IMR-90 (cell line): ENCODE measurements at regions not wholly inside any gene's neighbourhood (a gene's known extent, or its start where the extent isn't known, plus 50 kb on each side); places are given as distances from the start of the nearest gene placed in this dataset.

ENCODE experiments used
- ATAC-seq: fragments of 200-7000 bp; cut with Tn5 transposase; 2 replicates; pipeline ENCODE4 v1.9.1; 2020; ENCODE audit warnings: low read depth, mild to moderate bottlenecking, moderate library complexity
- BruUV-seq: library from RNA; stranded (reverse); fragments of 400-500 nt; replicated peaks from 2 replicates; lab custom pipeline; 2021; lab: Mats Ljungman, UMichigan
- CTCF ChIA-PET: fragments of 300-600 bp; formaldehyde crosslinking; extraction: SDS; loops from one replicate; lab custom pipeline; 2021; ENCODE audit warnings: antibody characterized with exemption; lab: Yijun Ruan, JAX
- POLR2A ChIA-PET: fragments of 300-600 bp; sonication (Branson Sonifier 250); formaldehyde crosslinking; loops from one replicate; lab custom pipeline; 2022; ENCODE audit warnings: antibody characterized with exemption; ENCODE audit not compliant: unreplicated experiment; lab: Charles Lee
- DNase-seq: peaks from one replicate; pipeline ENCODE4 v3.0.0; 2013
- H2AFZ ChIP-seq: replicated peaks from 2 replicates; pipeline ENCODE3; 2013; ENCODE audit warnings: low read length, mild to moderate bottlenecking; ENCODE audit not compliant: poor library complexity
- H2AK5ac ChIP-seq: 2 replicates; pipeline ENCODE4 v1.6.1; 2013; ENCODE audit warnings: low read depth, low read length, inconsistent platforms
- H2AK9ac ChIP-seq: replicated peaks from 2 replicates; pipeline ENCODE3; 2013; ENCODE audit warnings: mild to moderate bottlenecking, low read depth, low read length, moderate library complexity; ENCODE audit not compliant: poor library complexity
- H2BK120ac ChIP-seq: 2 replicates; pipeline ENCODE4 v1.6.1; 2013; ENCODE audit warnings: low read depth, low read length, inconsistent platforms
- H2BK15ac ChIP-seq: 3 replicates; pipeline ENCODE4 v1.6.1; 2013; ENCODE audit warnings: low read depth, low read length, inconsistent platforms
- H2BK20ac ChIP-seq: 2 replicates; pipeline ENCODE4 v1.6.1; 2013; ENCODE audit warnings: low read depth, mild to moderate bottlenecking, inconsistent platforms, low read length, moderate library complexity
- H2BK5ac ChIP-seq: 2 replicates; pipeline ENCODE4 v1.6.1; 2013; ENCODE audit warnings: mild to moderate bottlenecking, low read depth, low read length, inconsistent platforms; ENCODE audit not compliant: poor library complexity, severe bottlenecking
- H3K14ac ChIP-seq: replicated peaks from 2 replicates; pipeline ENCODE4 v1.6.1; 2013; ENCODE audit warnings: low read depth, low read length, inconsistent platforms
- H3K18ac ChIP-seq: 2 replicates; pipeline ENCODE4 v1.6.1; 2013; ENCODE audit warnings: low read depth, low read length, control low read depth
- H3K23ac ChIP-seq: 2 replicates; pipeline ENCODE4 v1.6.1; 2013; ENCODE audit warnings: low read depth, low read length, inconsistent platforms
- H3K27ac ChIP-seq: 2 replicates; pipeline ENCODE4 v1.5.1; 2013; ENCODE audit warnings: mild to moderate bottlenecking, control low read depth, low read length; ENCODE audit not compliant: insufficient read depth
- H3K27me3 ChIP-seq: 2 replicates; pipeline ENCODE4 v1.6.1; 2013; ENCODE audit warnings: low read length; ENCODE audit not compliant: control insufficient read depth, insufficient read depth
- H3K36me3 ChIP-seq: 2 replicates; pipeline ENCODE4 v1.6.1; 2013; ENCODE audit warnings: low read length, mixed read lengths; ENCODE audit not compliant: control insufficient read depth, insufficient read depth
- H3K4ac ChIP-seq: 2 replicates; pipeline ENCODE4 v1.6.1; 2013; ENCODE audit warnings: low read depth, low read length, inconsistent platforms
- H3K4me1 ChIP-seq: 2 replicates; pipeline ENCODE4 v1.6.1; 2013; ENCODE audit warnings: low read length, mixed read lengths; ENCODE audit not compliant: control insufficient read depth, insufficient read depth
- H3K4me2 ChIP-seq: 2 replicates; pipeline ENCODE4 v1.6.1; 2013; ENCODE audit warnings: low read depth, mild to moderate bottlenecking, control low read depth, low read length, moderate library complexity
- H3K4me3 ChIP-seq: 2 replicates; pipeline ENCODE4 v1.5.1; 2013; ENCODE audit warnings: low read depth, mild to moderate bottlenecking, control low read depth, low read length, moderate library complexity; ENCODE audit not compliant: insufficient read depth
- H3K56ac ChIP-seq: 2 replicates; pipeline ENCODE4 v1.6.1; 2013; ENCODE audit warnings: low read length, inconsistent platforms; ENCODE audit not compliant: insufficient read depth; ENCODE audit errors: extremely low read depth
- H3K79me1 ChIP-seq, 2 experiments: 2 replicates each; pipeline ENCODE4 v1.6.1; 2013; ENCODE audit warnings: low read length in 2 of 2, inconsistent platforms in 1 of 2, low read depth in 1 of 2
- H3K9ac ChIP-seq: 2 replicates; pipeline ENCODE4 v1.6.1; 2013; ENCODE audit warnings: low read depth, low read length, control low read depth
- H3K9me1 ChIP-seq: 2 replicates; pipeline ENCODE4 v1.6.1; 2013; ENCODE audit warnings: low read length, inconsistent platforms; ENCODE audit not compliant: insufficient read depth
- H3K9me3 ChIP-seq: 2 replicates; pipeline ENCODE4 v1.6.1; 2013; ENCODE audit warnings: low read length; ENCODE audit not compliant: control insufficient read depth, insufficient read depth
- H4K20me1 ChIP-seq: 2 replicates; pipeline ENCODE4 v1.6.1; 2013; ENCODE audit warnings: low read length, inconsistent platforms; ENCODE audit not compliant: insufficient read depth
- H4K5ac ChIP-seq: 2 replicates; pipeline ENCODE4 v1.6.1; 2013; ENCODE audit warnings: mild to moderate bottlenecking, low read depth, low read length, control low read depth
- H4K8ac ChIP-seq, 2 experiments: 2 replicates each; pipeline ENCODE4 v1.6.1; 2013; ENCODE audit warnings: low read depth in 2 of 2, low read length in 2 of 2, control low read depth in 1 of 2, inconsistent platforms in 1 of 2
- H4K91ac ChIP-seq: 2 replicates; pipeline ENCODE4 v1.6.1; 2013; ENCODE audit warnings: low read depth, low read length, inconsistent platforms; ENCODE audit not compliant: insufficient read depth
- BHLHE40 ChIP-seq: fragments of 150-350 bp; IDR thresholded peaks from 2 replicates; pipeline ENCODE4 v1.6.1; 2016; ENCODE audit warnings: mild to moderate bottlenecking, low read depth, low read length
- ELK1 ChIP-seq: fragments of 150-350 bp; IDR thresholded peaks from 2 replicates; pipeline ENCODE4 v1.6.1; 2016; ENCODE audit warnings: low read depth, mild to moderate bottlenecking, low read length, moderate library complexity, borderline replicate concordance
- RCOR1 ChIP-seq: IDR thresholded peaks from 2 replicates; pipeline ENCODE4 v1.6.1; 2012; ENCODE audit warnings: mild to moderate bottlenecking, low read length, improper control_type of control experiment; ENCODE audit not compliant: insufficient replicate concordance
- WGBS, 2 experiments: methylation state at CpG; one replicate each; pipeline versions ENCODE4 v1.1.5 to v1.1.7; 2013; ENCODE audit warnings: missing lambda C conversion rate in 2 of 2; ENCODE audit not compliant: insufficient read length in 1 of 2; ENCODE audit errors: extremely low coverage in 2 of 2; 5-methylcytosine and 5-hydroxymethylcytosine counted together
- dilution Hi-C: fragments of 300-500 bp; cut with HindIII; formaldehyde crosslinking; loops from one replicate; pipeline ENCODE4 v1.14.3; 2018; ENCODE audit warnings: low sequenced_read_pairs; ENCODE audit not compliant: unreplicated experiment
- in situ Hi-C: fragments of 300-500 bp; cut with MboI; formaldehyde crosslinking; loops from 3 replicates; pipeline ENCODE4 v1.14.3; 2019; ENCODE audit warnings: low sequenced_read_pairs, inconsistent platforms, mixed read lengths
- intact Hi-C: fragments of 100-400 bp; cut with micrococcal nuclease; formaldehyde crosslinking; loops from 2 replicates; pipeline ENCODE4 v1.10.0; 2022

- no peak overlapping the region for H2AK5ac ChIP-seq
- no peak overlapping the region for H2AK9ac ChIP-seq
- peaks cover 41% of the 10 kb centered on the region for H3K27me3 ChIP-seq
- no peak overlapping the region for H3K9ac ChIP-seq
- H3K4ac ChIP-seq = no peak overlapping the region
- TF ChIP-seq ELK1 = no peak
- TF ChIP-seq BHLHE40 = no peak
- no peak for TF ChIP-seq RCOR1
- no peak overlapping the region for H3K4me2 ChIP-seq
- H3K4me1 ChIP-seq = 0 out of 2 replicates have a peak, but pooled peaks cover 1% of the 10 kb centered on the region
- H3K9me1 ChIP-seq = no peaks in the 10 kb centered on the region; the same call in 1 of the 2 replicates
- H4K91ac ChIP-seq = no peak overlapping the region
- H2BK5ac ChIP-seq = no peak overlapping the region
- no peak overlapping the region for H3K23ac ChIP-seq
- H3K4me3 ChIP-seq = no peak overlapping the region
- DNase-seq (no peak), ATAC-seq (no peak)
- no peak overlapping the region for H3K27ac ChIP-seq
- dilution Hi-C loops (no loop called here), in situ Hi-C loops (no loop called here), intact Hi-C loops (no loop called here)
- no peaks in the 10 kb centered on the region for H3K36me3 ChIP-seq
- no peaks in the 10 kb centered on the region for H3K9me3 ChIP-seq
- H4K8ac ChIP-seq = no peak overlapping the region
- no CpG with 5 or more reads among the region's 6 CpGs for WGBS, 2 experiments
- H3K79me1 ChIP-seq = no peaks in the 10 kb centered on the region
- H3K18ac ChIP-seq = no peak overlapping the region
- H4K20me1 ChIP-seq = no peaks in the 10 kb centered on the region
- no peak overlapping the region for H4K5ac ChIP-seq
- H2BK120ac ChIP-seq = no peak overlapping the region
- BruUV-seq = no TSS peak
- no peak overlapping the region for H2AFZ ChIP-seq
- H2BK20ac ChIP-seq = no peak overlapping the region
- ChIA-PET CTCF (no interaction called here), POLR2A (no interaction called here)
- no peak overlapping the region for H3K56ac ChIP-seq
- no peak overlapping the region for H2BK15ac ChIP-seq
- no peak overlapping the region for H3K14ac ChIP-seq
Observed at GRCh38 chr17:36723459-36724025, 122.2 kb downstream of the MRM1 start.
